Hepatocyte (in vitro differentiated cells): ENCODE measurements at regions not wholly inside any gene's neighbourhood (a gene's known extent, or its start where the extent isn't known, plus 50 kb on each side); places are given as distances from the start of the nearest gene placed in this dataset.

Source experiments
- DNase-seq: peaks from one replicate; pipeline ENCODE4 v3.0.0-alpha.2; 2016; ENCODE audit warnings: low spot score
- H2AFZ ChIP-seq: fragments of 200-600 bp; sonication (generic); 2 replicates; pipeline ENCODE4 v1.6.0; 2016; ENCODE audit warnings: antibody characterized with exemption, mild to moderate bottlenecking
- H3K27ac ChIP-seq: fragments of 200-600 bp; sonication (generic); 2 replicates; pipeline ENCODE4 v1.5.1; 2016; ENCODE audit warnings: mild to moderate bottlenecking
- H3K27me3 ChIP-seq: fragments of 200-600 bp; sonication (generic); 2 replicates; pipeline ENCODE4 v1.6.1; 2016
- H3K36me3 ChIP-seq: fragments of 200-600 bp; sonication (generic); replicated peaks from 2 replicates; pipeline ENCODE4 v1.5.1; 2016; ENCODE audit warnings: low read depth; ENCODE audit not compliant: insufficient read depth
- H3K4me1 ChIP-seq: fragments of 200-600 bp; sonication (generic); 2 replicates; pipeline ENCODE4 v1.5.1; 2016; ENCODE audit warnings: mild to moderate bottlenecking, moderate library complexity; ENCODE audit not compliant: insufficient read depth
- H3K4me2 ChIP-seq: fragments of 200-600 bp; sonication (generic); 2 replicates; pipeline ENCODE4 v1.6.0; 2016
- H3K4me3 ChIP-seq: fragments of 200-600 bp; sonication (generic); 2 replicates; pipeline ENCODE4 v1.5.1; 2016; ENCODE audit warnings: mild to moderate bottlenecking
- H3K79me2 ChIP-seq: fragments of 200-600 bp; sonication (generic); 2 replicates; pipeline ENCODE4 v1.6.0; 2017; ENCODE audit warnings: mild to moderate bottlenecking
- H3K9me2 ChIP-seq: fragments of 200-600 bp; sonication (generic); replicated peaks from 2 replicates; pipeline ENCODE4 v1.6.0; 2017; ENCODE audit warnings: mild to moderate bottlenecking; ENCODE audit not compliant: insufficient read depth
- H3K9me3 ChIP-seq: fragments of 200-600 bp; sonication (generic); 2 replicates; pipeline ENCODE4 v1.5.1; 2016; ENCODE audit warnings: low read depth, mild to moderate bottlenecking
- H4K20me1 ChIP-seq: fragments of 200-600 bp; sonication (generic); 2 replicates; pipeline ENCODE4 v1.6.0; 2016; ENCODE audit warnings: mild to moderate bottlenecking; ENCODE audit not compliant: insufficient read depth, poor library complexity, severe bottlenecking
- EZH2 ChIP-seq: fragments of 200-600 bp; sonication (generic); IDR thresholded peaks from 2 replicates; pipeline ENCODE4 v1.6.1; 2016; ENCODE audit warnings: antibody characterized with exemption, mild to moderate bottlenecking, borderline replicate concordance
- EZH2phosphoT487 ChIP-seq: fragments of 200-600 bp; sonication (generic); IDR thresholded peaks from one replicate; pipeline ENCODE4 v1.6.1; 2018; ENCODE audit warnings: antibody characterized with exemption, mild to moderate bottlenecking, low read depth, moderate library complexity; ENCODE audit not compliant: unreplicated experiment, severe bottlenecking
- WGBS: methylation state at CpG from one replicate; pipeline ENCODE4 v1.1.6; 2016; ENCODE audit warnings: low lambda C conversion rate; ENCODE audit errors: missing lambda C conversion rate; 5-methylcytosine and 5-hydroxymethylcytosine counted together
- TF ChIP-seq, protein P1 (sequence below): fragments of 200-600 bp; sonication (generic); IDR thresholded peaks from 2 replicates; pipeline ENCODE4 v1.5.1; 2016; ENCODE audit warnings: antibody characterized with exemption, mild to moderate bottlenecking; ENCODE audit not compliant: poor library complexity

- Histone ChIP-seq H4K20me1 (no peaks in the 10 kb centered on the region), H3K4me1 (peaks cover 7% of the 10 kb centered on the region), H3K27ac (no peak overlapping the region), H3K79me2 (no peaks in the 10 kb centered on the region), H3K4me3 (no peak overlapping the region), H3K9me2 (no peaks in the 10 kb centered on the region), H3K27me3 (no peaks in the 10 kb centered on the region), H3K4me2 (no peak overlapping the region), H2AFZ (no peak overlapping the region), H3K36me3 (no peaks in the 10 kb centered on the region), H3K9me3 (no peaks in the 10 kb centered on the region)
- 97% methylated on average over 5 of the region's 5 CpGs for WGBS
- TF ChIP-seq, protein P1, sequence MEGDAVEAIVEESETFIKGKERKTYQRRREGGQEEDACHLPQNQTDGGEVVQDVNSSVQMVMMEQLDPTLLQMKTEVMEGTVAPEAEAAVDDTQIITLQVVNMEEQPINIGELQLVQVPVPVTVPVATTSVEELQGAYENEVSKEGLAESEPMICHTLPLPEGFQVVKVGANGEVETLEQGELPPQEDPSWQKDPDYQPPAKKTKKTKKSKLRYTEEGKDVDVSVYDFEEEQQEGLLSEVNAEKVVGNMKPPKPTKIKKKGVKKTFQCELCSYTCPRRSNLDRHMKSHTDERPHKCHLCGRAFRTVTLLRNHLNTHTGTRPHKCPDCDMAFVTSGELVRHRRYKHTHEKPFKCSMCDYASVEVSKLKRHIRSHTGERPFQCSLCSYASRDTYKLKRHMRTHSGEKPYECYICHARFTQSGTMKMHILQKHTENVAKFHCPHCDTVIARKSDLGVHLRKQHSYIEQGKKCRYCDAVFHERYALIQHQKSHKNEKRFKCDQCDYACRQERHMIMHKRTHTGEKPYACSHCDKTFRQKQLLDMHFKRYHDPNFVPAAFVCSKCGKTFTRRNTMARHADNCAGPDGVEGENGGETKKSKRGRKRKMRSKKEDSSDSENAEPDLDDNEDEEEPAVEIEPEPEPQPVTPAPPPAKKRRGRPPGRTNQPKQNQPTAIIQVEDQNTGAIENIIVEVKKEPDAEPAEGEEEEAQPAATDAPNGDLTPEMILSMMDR, result no peak
- TF ChIP-seq EZH2phosphoT487, result no peak
- no peak for TF ChIP-seq EZH2
- DNase-seq, result no peak
Measured at GRCh38 chr12:68416826-68417225, 84.7 kb upstream of the MDM1 start.

GRCh38 chr12:68418137-68418460 lies 85.9 kb upstream of the MDM1 start:
- Histone ChIP-seq H3K4me1 (peaks cover 7% of the 10 kb centered on the region), H3K36me3 (no peaks in the 10 kb centered on the region), H3K79me2 (no peaks in the 10 kb centered on the region), H3K4me2 (no peak overlapping the region), H4K20me1 (no peaks in the 10 kb centered on the region), H2AFZ (no peak overlapping the region), H3K9me2 (no peaks in the 10 kb centered on the region), H3K9me3 (no peaks in the 10 kb centered on the region), H3K27me3 (no peaks in the 10 kb centered on the region), H3K4me3 (no peak overlapping the region), H3K27ac (no peak overlapping the region)
- no peak for DNase-seq
- TF ChIP-seq, protein P1, result no peak
- TF ChIP-seq EZH2 (no peak), EZH2phosphoT487 (no peak)

- Histone ChIP-seq H3K79me2 (no peaks in the 10 kb centered on the region), H3K36me3 (no peaks in the 10 kb centered on the region), H4K20me1 (no peaks in the 10 kb centered on the region), H3K27ac (peak overlapping the region; percentile 35), H3K9me2 (no peaks in the 10 kb centered on the region), H3K9me3 (no peaks in the 10 kb centered on the region), H3K4me2 (no peak overlapping the region), H2AFZ (no peak overlapping the region), H3K4me3 (no peak overlapping the region), H3K27me3 (no peaks in the 10 kb centered on the region), H3K4me1 (peaks cover 7% of the 10 kb centered on the region)
- peak; percentile 49 for DNase-seq
- 61% methylated on average over 11 of the region's 11 CpGs for WGBS
- TF ChIP-seq EZH2, result no peak
- no peak for TF ChIP-seq EZH2phosphoT487
- TF ChIP-seq, protein P1, result no peak
Measured at GRCh38 chr12:68420225-68421010, 88.3 kb upstream of the MDM1 start.

GRCh38 chr12:68422159-68422558 lies 90.0 kb upstream of the MDM1 start:
- H3K4me1 ChIP-seq, result peaks cover 7% of the 10 kb centered on the region
- H3K9me3 ChIP-seq, result no peaks in the 10 kb centered on the region
- WGBS, result 94% methylated on average over 3 of the region's 3 CpGs
- H3K4me2 ChIP-seq, result no peak overlapping the region
- no peaks in the 10 kb centered on the region for H3K36me3 ChIP-seq
- no peak overlapping the region for H3K27ac ChIP-seq
- H4K20me1 ChIP-seq, result no peaks in the 10 kb centered on the region
- no peak for DNase-seq
- TF ChIP-seq EZH2 (no peak), EZH2phosphoT487 (no peak)
- TF ChIP-seq, protein P1, result no peak
- no peak overlapping the region for H2AFZ ChIP-seq
- no peaks in the 10 kb centered on the region for H3K9me2 ChIP-seq
- H3K79me2 ChIP-seq, result no peaks in the 10 kb centered on the region
- H3K4me3 ChIP-seq, result no peak overlapping the region
- H3K27me3 ChIP-seq, result no peaks in the 10 kb centered on the region
